ENCODE measurements at regions not wholly inside any gene's neighbourhood (a gene's known extent, or its start where the extent isn't known, plus 50 kb on each side); places are given as distances from the start of the nearest gene placed in this dataset.
A peak's percentile ranks its signal among the peaks of the same experiment; 100 is the strongest.

GRCh38 chr1:244161236-244161510, 110.1 kb downstream of the ZBTB18 start:
- Histone ChIP-seq H3K27me3 (no peaks in the 10 kb centered on the region), H3K4me1 (peaks cover 0 to 25% (median 11%) of the 10 kb centered on the region in 9 donors), H3K27ac (no peak overlapping the region), H3K36me3 (no peaks in the 10 kb centered on the region), H3K9me3 (no peaks in the 10 kb centered on the region), H3K4me3 (no peak overlapping the region)
- no peak for TF ChIP-seq CTCF (IDR thresholded peaks at IDR 0.05)
- intact Hi-C loops (cut with DNase I): no loop called here
- 65 to 83% methylated on average over 5 of the region's 5 CpGs for WGBS, 2 donors
- no peak for ATAC-seq
- no peak for DNase-seq

GRCh38 chr1:244162786-244163530, 111.9 kb downstream of the ZBTB18 start:
- Histone ChIP-seq H3K36me3 (no peaks in the 10 kb centered on the region), H3K27ac (peak overlapping the region; percentile 37 to 88 (median 71)), H3K4me1 (peaks cover 0 to 25% (median 11%) of the 10 kb centered on the region in 9 donors), H3K9me3 (no peaks in the 10 kb centered on the region), H3K27me3 (no peaks in the 10 kb centered on the region), H3K4me3 (no peak overlapping the region)
- intact Hi-C loops (cut with DNase I): no loop called here
- DNase-seq (no peak), ATAC-seq (no peak)
- no peak for TF ChIP-seq CTCF (IDR thresholded peaks at IDR 0.05)
- WGBS, 2 donors: 81 to 87% methylated on average over 12 of the region's 12 CpGs

GRCh38 chr1:244163861-244164510, 112.9 kb downstream of the ZBTB18 start:
- DNase-seq (peak in 1 of 2 donors; percentile 41), ATAC-seq (peak; percentile 91 to 97 (median 94))
- H3K4me3 ChIP-seq: peak overlapping the region in 1 of 10 donors; percentile 13
- WGBS, 2 donors: 15 to 18% methylated on average over 8 of the region's 8 CpGs
- peak overlapping the region; percentile 37 to 88 (median 71) for H3K27ac ChIP-seq
- TF ChIP-seq CTCF (IDR thresholded peaks at IDR 0.05): no peak
- H3K36me3 ChIP-seq: no peaks in the 10 kb centered on the region
- intact Hi-C loops (cut with DNase I): no loop called here
- H3K4me1 ChIP-seq: peaks cover 0 to 25% (median 11%) of the 10 kb centered on the region in 9 donors
- H3K27me3 ChIP-seq: no peaks in the 10 kb centered on the region
- no peaks in the 10 kb centered on the region for H3K9me3 ChIP-seq

- Histone ChIP-seq H3K9me3 (no peaks in the 10 kb centered on the region), H3K27me3 (no peaks in the 10 kb centered on the region), H3K36me3 (no peaks in the 10 kb centered on the region), H3K4me1 (peaks cover 0 to 25% (median 11%) of the 10 kb centered on the region in 9 donors), H3K4me3 (no peak overlapping the region), H3K27ac (peak overlapping the region; percentile 37 to 88 (median 71))
- 71 to 85% methylated on average over 4 of the region's 4 CpGs for WGBS, 2 donors
- TF ChIP-seq CTCF (IDR thresholded peaks at IDR 0.05): no peak
- intact Hi-C loops (cut with DNase I): no loop called here
- DNase-seq: no peak
- no peak for ATAC-seq
These were observed 113.4 kb downstream of the ZBTB18 start for GRCh38 chr1:244164511-244164890.
